GM12891 (cell line): ENCODE measurements at regions not wholly inside any gene's neighbourhood (a gene's known extent, or its start where the extent isn't known, plus 50 kb on each side); places are given as distances from the start of the nearest gene placed in this dataset.

Experiments
- POLR2A ChIP-seq: IDR thresholded peaks from 2 replicates; pipeline ENCODE4 v1.6.1; 2011; ENCODE audit warnings: low read depth, low read length, control low read depth
- POLR2AphosphoS5 ChIP-seq: IDR thresholded peaks from 2 replicates; pipeline ENCODE4 v1.6.1; 2011; ENCODE audit warnings: low read depth, low read length, control low read depth
- POU2F2 ChIP-seq: IDR thresholded peaks from 2 replicates; pipeline ENCODE4 v1.6.1; 2011; ENCODE audit warnings: low read depth, mild to moderate bottlenecking, control low read depth, low read length, moderate library complexity
- SPI1 ChIP-seq: IDR thresholded peaks from 2 replicates; pipeline ENCODE4 v1.6.1; 2011; ENCODE audit warnings: low read depth, low read length, control low read depth
- TAF1 ChIP-seq: IDR thresholded peaks from 2 replicates; pipeline ENCODE4 v1.6.1; 2011; ENCODE audit warnings: low read depth, low read length, control low read depth

DNA sequence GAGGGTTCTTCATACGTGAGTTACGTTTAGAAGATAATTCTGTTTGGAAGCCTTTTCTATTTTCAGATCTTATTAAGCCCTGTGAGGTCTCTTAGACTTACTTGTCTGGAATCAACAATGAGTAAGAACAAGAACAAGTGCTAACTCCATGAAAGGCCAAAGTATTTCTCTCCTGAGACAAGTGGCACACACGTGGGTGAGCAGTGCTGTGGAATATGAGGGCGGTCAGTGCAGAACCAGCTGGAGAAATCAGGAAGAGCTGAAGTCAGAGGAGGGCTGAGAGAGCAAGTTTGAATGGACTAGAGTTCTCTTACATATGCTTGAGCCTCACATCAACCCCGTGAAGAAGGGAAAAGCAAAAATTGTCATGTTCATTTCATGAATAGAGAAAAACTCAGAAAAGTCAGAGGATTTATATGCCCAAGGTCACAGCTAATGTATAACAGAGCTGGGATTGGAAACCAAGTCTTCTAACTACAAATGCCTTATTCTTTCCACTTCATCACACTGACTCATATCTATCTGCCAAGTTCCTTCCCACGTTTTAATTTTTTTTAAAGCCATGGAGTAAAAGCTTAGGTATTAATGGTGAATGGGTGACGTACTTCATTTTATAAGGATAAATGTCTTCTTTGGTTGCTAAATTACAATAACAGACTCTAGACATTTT, 201.3 kb upstream of the DTNBP1 start:
- TF ChIP-seq POLR2AphosphoS5, result no peak
- no peak for TF ChIP-seq POLR2A
- TF ChIP-seq TAF1, result no peak
- TF ChIP-seq POU2F2, result no peak
- no peak for TF ChIP-seq SPI1
